ENCODE measurements at regions not wholly inside any gene's neighbourhood (a gene's known extent, or its start where the extent isn't known, plus 50 kb on each side); places are given as distances from the start of the nearest gene placed in this dataset.

DNA sequence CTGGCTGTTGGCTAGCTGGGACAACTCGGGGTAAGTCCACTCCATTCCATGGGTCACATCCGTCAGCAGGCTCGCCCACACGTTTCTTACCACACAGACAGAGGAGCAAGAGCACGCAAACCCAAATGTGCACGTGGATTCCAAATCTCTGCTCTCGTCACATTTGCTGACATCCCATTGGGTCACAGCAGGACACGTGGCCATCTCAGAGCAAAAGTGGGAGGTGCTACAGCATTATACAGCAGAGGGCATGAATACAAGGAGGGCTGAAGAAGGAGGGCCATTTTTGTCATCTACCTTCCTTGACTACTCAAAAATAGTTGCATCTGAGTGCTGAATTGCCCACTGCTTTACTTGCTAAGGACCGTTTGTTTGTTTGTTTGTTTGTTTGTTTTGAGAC, 84.7 kb downstream of the RBBP6 start:
- DNase-seq: no peak
- Mint-ChIP-seq H3K4me3 (ENCODE audit: unreplicated experiment) (no peak overlapping the region), H3K27ac (ENCODE audit: unreplicated experiment) (no peak overlapping the region), H3K36me3 (ENCODE audit: insufficient read depth, unreplicated experiment) (no peaks in the 10 kb centered on the region), H3K4me1 (ENCODE audit: low read depth, unreplicated experiment) (peaks cover 5% of the 10 kb centered on the region), H3K9me3 (ENCODE audit: unreplicated experiment) (no peaks in the 10 kb centered on the region), H3K27me3 (ENCODE audit: insufficient read depth, unreplicated experiment) (peaks cover 3% of the 10 kb centered on the region)
- no peak overlapping the region for H3K4me3 ChIP-seq (ENCODE audit: low read depth, low read length)
- no peaks in the 10 kb centered on the region for H3K4me1 ChIP-seq
- TF ChIP-seq, protein P1, sequence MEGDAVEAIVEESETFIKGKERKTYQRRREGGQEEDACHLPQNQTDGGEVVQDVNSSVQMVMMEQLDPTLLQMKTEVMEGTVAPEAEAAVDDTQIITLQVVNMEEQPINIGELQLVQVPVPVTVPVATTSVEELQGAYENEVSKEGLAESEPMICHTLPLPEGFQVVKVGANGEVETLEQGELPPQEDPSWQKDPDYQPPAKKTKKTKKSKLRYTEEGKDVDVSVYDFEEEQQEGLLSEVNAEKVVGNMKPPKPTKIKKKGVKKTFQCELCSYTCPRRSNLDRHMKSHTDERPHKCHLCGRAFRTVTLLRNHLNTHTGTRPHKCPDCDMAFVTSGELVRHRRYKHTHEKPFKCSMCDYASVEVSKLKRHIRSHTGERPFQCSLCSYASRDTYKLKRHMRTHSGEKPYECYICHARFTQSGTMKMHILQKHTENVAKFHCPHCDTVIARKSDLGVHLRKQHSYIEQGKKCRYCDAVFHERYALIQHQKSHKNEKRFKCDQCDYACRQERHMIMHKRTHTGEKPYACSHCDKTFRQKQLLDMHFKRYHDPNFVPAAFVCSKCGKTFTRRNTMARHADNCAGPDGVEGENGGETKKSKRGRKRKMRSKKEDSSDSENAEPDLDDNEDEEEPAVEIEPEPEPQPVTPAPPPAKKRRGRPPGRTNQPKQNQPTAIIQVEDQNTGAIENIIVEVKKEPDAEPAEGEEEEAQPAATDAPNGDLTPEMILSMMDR (IDR thresholded peaks at IDR 0.05; ENCODE audit: insufficient read depth in 1 of 2, low read depth in 1 of 2, low read length in 1 of 2, severe bottlenecking in 1 of 2, unreplicated experiment in 1 of 2): no peak
- H3K27me3 ChIP-seq (replicated peaks; ENCODE audit: control insufficient read depth, insufficient read depth, low read length): no peaks in the 10 kb centered on the region
- no TSS peak for BruUV-seq (replicated peaks)
- intact Hi-C loops (cut with micrococcal nuclease; ENCODE audit: unreplicated experiment): no loop called here
- POLR2A ChIA-PET: no interaction called here
- H3K9me3 ChIP-seq: no peaks in the 10 kb centered on the region
- no peaks in the 10 kb centered on the region for H3K36me3 ChIP-seq (ENCODE audit: control insufficient read depth, insufficient read depth, low read length)
- CTCF ChIA-PET: no interaction called here

- Histone ChIP-seq H3K9me3 (no peaks in the 10 kb centered on the region), H3K27me3 (replicated peaks; ENCODE audit: control insufficient read depth, insufficient read depth, low read length) (no peaks in the 10 kb centered on the region), H3K4me1 (no peaks in the 10 kb centered on the region), H3K4me3 (ENCODE audit: low read depth, low read length) (no peak overlapping the region), H3K36me3 (ENCODE audit: control insufficient read depth, insufficient read depth, low read length) (no peaks in the 10 kb centered on the region)
- TF ChIP-seq, protein P1 (IDR thresholded peaks at IDR 0.05; ENCODE audit: insufficient read depth in 1 of 2, low read depth in 1 of 2, low read length in 1 of 2, severe bottlenecking in 1 of 2, unreplicated experiment in 1 of 2): no peak
- ChIA-PET CTCF (no interaction called here), POLR2A (no interaction called here)
- Mint-ChIP-seq H3K27ac (ENCODE audit: unreplicated experiment) (no peak overlapping the region), H3K27me3 (ENCODE audit: insufficient read depth, unreplicated experiment) (peaks cover 6% of the 10 kb centered on the region), H3K4me1 (ENCODE audit: low read depth, unreplicated experiment) (no peaks in the 10 kb centered on the region), H3K4me3 (ENCODE audit: unreplicated experiment) (no peak overlapping the region), H3K9me3 (ENCODE audit: unreplicated experiment) (no peaks in the 10 kb centered on the region), H3K36me3 (ENCODE audit: insufficient read depth, unreplicated experiment) (no peaks in the 10 kb centered on the region)
- intact Hi-C loops (cut with micrococcal nuclease; ENCODE audit: unreplicated experiment): no loop called here
- no TSS peak for BruUV-seq (replicated peaks)
- no peak for DNase-seq
Observed at GRCh38 chr16:24626256-24626655, 86.9 kb downstream of the RBBP6 start.

DNA sequence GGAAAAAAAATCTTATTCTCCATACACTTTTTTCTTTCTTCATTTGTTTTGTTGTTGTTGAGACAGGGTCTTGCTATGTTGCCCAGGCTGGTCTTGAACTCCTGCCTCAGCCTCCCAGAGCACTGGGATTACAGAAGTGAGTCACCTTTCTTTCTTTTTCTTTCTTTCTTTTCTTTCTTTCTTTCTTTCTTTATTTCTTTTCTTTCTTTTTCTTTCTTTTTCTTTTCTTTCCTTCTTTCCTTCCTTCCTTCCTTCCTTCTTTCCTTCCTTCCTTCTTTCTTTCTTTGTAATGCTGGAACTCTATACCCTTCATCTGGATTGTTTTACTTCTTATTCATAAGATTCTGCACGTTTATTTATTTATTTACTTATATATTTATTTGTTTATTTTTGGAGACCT, 94.5 kb upstream of the TNRC6A start:
- CTCF ChIA-PET: no interaction called here
- POLR2A ChIA-PET: no interaction called here
- no peak for DNase-seq
- no peak overlapping the region for H3K27ac Mint-ChIP-seq (ENCODE audit: unreplicated experiment)
- intact Hi-C loops (cut with micrococcal nuclease; ENCODE audit: unreplicated experiment): no loop called here
- no peaks in the 10 kb centered on the region for H3K36me3 Mint-ChIP-seq (ENCODE audit: insufficient read depth, unreplicated experiment)
- no peaks in the 10 kb centered on the region for H3K4me1 ChIP-seq
- BruUV-seq (replicated peaks): no TSS peak
- no peaks in the 10 kb centered on the region for H3K4me1 Mint-ChIP-seq (ENCODE audit: low read depth, unreplicated experiment)
- H3K27me3 Mint-ChIP-seq (ENCODE audit: insufficient read depth, unreplicated experiment): peaks cover 17% of the 10 kb centered on the region
- H3K4me3 ChIP-seq (ENCODE audit: low read depth, low read length): no peak overlapping the region
- no peaks in the 10 kb centered on the region for H3K36me3 ChIP-seq (ENCODE audit: control insufficient read depth, insufficient read depth, low read length)
- no peak overlapping the region for H3K4me3 Mint-ChIP-seq (ENCODE audit: unreplicated experiment)
- H3K9me3 ChIP-seq: no peaks in the 10 kb centered on the region
- H3K9me3 Mint-ChIP-seq (ENCODE audit: unreplicated experiment): no peaks in the 10 kb centered on the region
- H3K27me3 ChIP-seq (replicated peaks; ENCODE audit: control insufficient read depth, insufficient read depth, low read length): no peaks in the 10 kb centered on the region
- TF ChIP-seq, protein P1 (IDR thresholded peaks at IDR 0.05; ENCODE audit: insufficient read depth in 1 of 2, low read depth in 1 of 2, low read length in 1 of 2, severe bottlenecking in 1 of 2, unreplicated experiment in 1 of 2): no peak
